ENCODE measurements at regions not wholly inside any gene's neighbourhood (a gene's known extent, or its start where the extent isn't known, plus 50 kb on each side); places are given as distances from the start of the nearest gene placed in this dataset.

DNA sequence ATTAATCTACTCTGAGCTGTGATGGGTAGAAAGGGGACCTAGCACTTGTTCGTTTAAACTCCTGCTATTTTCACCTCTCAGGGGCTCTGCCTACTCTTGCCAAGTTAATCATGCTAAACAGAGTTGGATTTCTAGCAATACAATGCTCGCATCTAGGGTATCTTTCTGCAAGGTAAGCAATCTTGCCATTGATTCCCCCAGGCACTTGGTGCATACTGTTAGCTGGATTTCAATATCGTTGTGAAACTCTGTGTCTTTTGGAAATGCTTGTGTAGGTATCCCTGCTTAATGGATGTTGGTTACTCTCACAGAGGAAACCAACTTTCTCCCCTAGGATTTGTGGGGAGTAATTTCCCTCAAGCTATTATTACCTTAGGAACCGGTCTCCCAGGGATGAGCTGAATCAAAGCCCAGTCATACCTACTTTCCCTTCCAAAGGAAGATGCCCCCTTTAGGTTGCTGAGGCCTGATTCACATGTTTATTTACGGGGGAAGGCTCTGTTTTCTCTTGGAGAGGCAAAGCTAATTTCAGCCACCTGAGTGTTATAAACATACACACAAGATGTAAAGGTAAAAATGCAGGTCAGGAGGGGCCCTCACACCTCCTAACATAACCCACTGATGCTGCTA lies 366.8 kb downstream of the FBXW7 start:
- TF ChIP-seq POLR2AphosphoS5 (IDR thresholded peaks at IDR 0.05; ENCODE audit: low read depth, low read length): no peak
- TF ChIP-seq POLR2A (IDR thresholded peaks at IDR 0.05; ENCODE audit: low read depth, low read length): no peak
- no peak for TF ChIP-seq SPI1 (IDR thresholded peaks at IDR 0.05; ENCODE audit: low read depth, low read length)
- TF ChIP-seq POU2F2 (IDR thresholded peaks at IDR 0.05; ENCODE audit: low read depth, low read length): no peak
- TF ChIP-seq TAF1 (IDR thresholded peaks at IDR 0.05; ENCODE audit: low read depth, low read length): no peak
- TF ChIP-seq PAX5 (IDR thresholded peaks at IDR 0.05; ENCODE audit: insufficient read depth, low read length, severe bottlenecking): no peak
- FAIRE-seq (no peak), DNase-seq (ENCODE audit: insufficient read length, low spot score) (no peak)

DNA sequence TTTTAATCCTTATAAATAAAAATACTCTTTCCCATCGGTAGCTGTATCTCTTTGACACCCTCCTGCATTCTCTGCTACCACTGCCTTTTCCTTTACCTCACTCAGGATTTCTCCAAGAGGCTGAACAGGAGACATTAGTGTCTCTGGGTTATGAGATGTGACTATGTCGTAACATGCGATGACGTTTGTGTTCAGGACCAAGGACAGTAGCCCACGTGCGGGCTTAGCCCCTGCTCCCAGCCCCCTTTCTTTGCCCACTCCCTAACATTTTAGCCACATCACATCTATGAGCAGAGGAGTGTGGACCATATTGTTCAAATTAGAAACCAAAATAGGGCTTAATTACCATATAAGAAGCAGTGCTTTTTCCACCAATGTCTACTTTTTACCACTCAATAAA lies 369.3 kb downstream of the FBXW7 start:
- DNase-seq (ENCODE audit: insufficient read length, low spot score) (no peak), FAIRE-seq (no peak)
- TF ChIP-seq PAX5 (IDR thresholded peaks at IDR 0.05; ENCODE audit: insufficient read depth, low read length, severe bottlenecking) (no peak), POU2F2 (IDR thresholded peaks at IDR 0.05; ENCODE audit: low read depth, low read length) (no peak), SPI1 (IDR thresholded peaks at IDR 0.05; ENCODE audit: low read depth, low read length) (no peak), TAF1 (IDR thresholded peaks at IDR 0.05; ENCODE audit: low read depth, low read length) (no peak)

DNA sequence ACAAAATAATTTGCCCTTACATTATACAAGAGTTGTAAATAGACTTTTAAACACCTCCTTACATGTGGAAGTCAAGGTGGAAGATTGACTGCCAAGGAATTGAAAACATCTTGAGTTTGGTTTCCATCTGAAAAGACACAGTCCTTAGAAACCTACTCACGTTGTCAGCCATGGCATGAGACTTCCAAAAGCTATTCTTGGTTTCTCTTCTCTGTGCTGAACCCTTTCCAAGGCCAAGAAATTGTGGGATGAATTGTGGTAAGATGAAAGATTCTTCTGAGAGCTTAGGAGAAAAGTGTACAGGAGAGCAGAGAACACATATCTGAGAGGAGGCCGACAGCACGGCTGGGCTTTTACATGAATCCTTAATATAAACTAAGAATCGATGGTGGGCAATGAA lies 370.0 kb downstream of the FBXW7 start:
- no peak for TF ChIP-seq PAX5 (IDR thresholded peaks at IDR 0.05; ENCODE audit: insufficient read depth, low read length, severe bottlenecking)
- TF ChIP-seq POLR2AphosphoS5 (IDR thresholded peaks at IDR 0.05; ENCODE audit: low read depth, low read length): no peak
- no peak for TF ChIP-seq SPI1 (IDR thresholded peaks at IDR 0.05; ENCODE audit: low read depth, low read length)
- TF ChIP-seq TAF1 (IDR thresholded peaks at IDR 0.05; ENCODE audit: low read depth, low read length): no peak
- no peak for TF ChIP-seq POLR2A (IDR thresholded peaks at IDR 0.05; ENCODE audit: low read depth, low read length)
- no peak for TF ChIP-seq POU2F2 (IDR thresholded peaks at IDR 0.05; ENCODE audit: low read depth, low read length)
- FAIRE-seq (no peak), DNase-seq (ENCODE audit: insufficient read length, low spot score) (no peak)

DNA sequence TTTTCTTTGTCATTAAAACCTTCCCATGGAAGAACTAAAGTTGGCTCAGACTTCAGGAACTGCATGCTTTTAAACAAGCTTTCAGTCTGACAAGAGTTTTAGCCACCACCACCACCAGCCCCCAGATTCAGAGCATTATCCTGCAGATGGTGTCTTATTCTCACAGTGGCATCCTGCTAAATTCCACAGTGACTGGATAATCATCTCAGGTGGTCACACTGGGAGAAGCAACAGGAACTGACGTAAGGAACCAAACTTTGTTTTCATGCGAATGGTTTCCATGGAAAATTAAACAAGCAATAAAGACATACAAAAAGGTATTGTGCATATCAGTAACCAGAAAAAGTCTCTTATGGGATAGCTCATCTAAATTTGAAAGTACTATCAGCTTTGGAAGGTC lies 370.7 kb downstream of the FBXW7 start:
- DNase-seq (ENCODE audit: insufficient read length, low spot score): no peak
- FAIRE-seq: no peak
- TF ChIP-seq POLR2AphosphoS5 (IDR thresholded peaks at IDR 0.05; ENCODE audit: low read depth, low read length) (no peak), POLR2A (IDR thresholded peaks at IDR 0.05; ENCODE audit: low read depth, low read length) (no peak), POU2F2 (IDR thresholded peaks at IDR 0.05; ENCODE audit: low read depth, low read length) (no peak), TAF1 (IDR thresholded peaks at IDR 0.05; ENCODE audit: low read depth, low read length) (no peak), PAX5 (IDR thresholded peaks at IDR 0.05; ENCODE audit: insufficient read depth, low read length, severe bottlenecking) (no peak), SPI1 (IDR thresholded peaks at IDR 0.05; ENCODE audit: low read depth, low read length) (no peak)

DNA sequence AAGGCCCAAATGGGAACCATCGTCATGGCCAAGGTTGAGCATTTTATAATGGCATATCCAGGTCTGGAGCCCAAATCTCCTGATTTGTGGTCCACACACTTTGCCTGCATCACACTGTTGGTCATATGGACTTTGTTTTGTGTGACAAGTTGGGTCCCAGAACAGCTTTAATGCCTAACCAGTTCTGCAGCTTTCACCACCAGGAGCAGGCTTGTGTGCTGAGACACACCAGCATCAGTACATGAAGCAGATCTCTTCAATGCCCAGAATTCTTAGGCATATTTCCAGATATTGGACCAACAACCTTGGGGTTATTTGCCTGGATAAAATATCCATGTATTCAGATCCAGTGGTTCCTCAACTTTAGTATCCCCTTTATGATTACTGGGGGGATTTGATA lies 371.3 kb downstream of the FBXW7 start:
- no peak for FAIRE-seq
- DNase-seq (ENCODE audit: insufficient read length, low spot score): no peak
- no peak for TF ChIP-seq SPI1 (IDR thresholded peaks at IDR 0.05; ENCODE audit: low read depth, low read length)
- TF ChIP-seq POLR2AphosphoS5 (IDR thresholded peaks at IDR 0.05; ENCODE audit: low read depth, low read length): no peak
- TF ChIP-seq POU2F2 (IDR thresholded peaks at IDR 0.05; ENCODE audit: low read depth, low read length): no peak
- no peak for TF ChIP-seq TAF1 (IDR thresholded peaks at IDR 0.05; ENCODE audit: low read depth, low read length)
- no peak for TF ChIP-seq POLR2A (IDR thresholded peaks at IDR 0.05; ENCODE audit: low read depth, low read length)
- TF ChIP-seq PAX5 (IDR thresholded peaks at IDR 0.05; ENCODE audit: insufficient read depth, low read length, severe bottlenecking): no peak

DNA sequence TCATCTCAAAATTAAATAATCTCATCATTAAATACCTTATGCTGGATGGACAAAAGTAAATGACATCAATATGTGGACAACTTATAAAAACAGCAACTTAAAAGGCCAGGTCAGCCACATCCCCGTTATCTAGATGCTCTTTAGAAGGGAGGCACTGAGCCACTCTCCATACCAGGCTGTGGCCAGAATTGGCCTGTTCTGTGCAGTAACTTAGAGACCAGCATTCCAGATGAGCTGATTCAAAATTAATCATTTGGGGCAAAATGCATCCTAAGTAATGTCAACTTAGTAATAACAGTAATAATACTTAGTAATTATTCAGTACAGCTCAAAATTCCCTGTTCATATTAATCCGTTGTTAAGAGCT lies 373.6 kb downstream of the FBXW7 start:
- no peak for TF ChIP-seq POU2F2 (IDR thresholded peaks at IDR 0.05; ENCODE audit: low read depth, low read length)
- no peak for TF ChIP-seq TAF1 (IDR thresholded peaks at IDR 0.05; ENCODE audit: low read depth, low read length)
- no peak for TF ChIP-seq SPI1 (IDR thresholded peaks at IDR 0.05; ENCODE audit: low read depth, low read length)
- TF ChIP-seq POLR2AphosphoS5 (IDR thresholded peaks at IDR 0.05; ENCODE audit: low read depth, low read length): no peak
- TF ChIP-seq PAX5 (IDR thresholded peaks at IDR 0.05; ENCODE audit: insufficient read depth, low read length, severe bottlenecking): no peak
- no peak for TF ChIP-seq POLR2A (IDR thresholded peaks at IDR 0.05; ENCODE audit: low read depth, low read length)
- DNase-seq (ENCODE audit: insufficient read length, low spot score) (no peak), FAIRE-seq (no peak)

DNA sequence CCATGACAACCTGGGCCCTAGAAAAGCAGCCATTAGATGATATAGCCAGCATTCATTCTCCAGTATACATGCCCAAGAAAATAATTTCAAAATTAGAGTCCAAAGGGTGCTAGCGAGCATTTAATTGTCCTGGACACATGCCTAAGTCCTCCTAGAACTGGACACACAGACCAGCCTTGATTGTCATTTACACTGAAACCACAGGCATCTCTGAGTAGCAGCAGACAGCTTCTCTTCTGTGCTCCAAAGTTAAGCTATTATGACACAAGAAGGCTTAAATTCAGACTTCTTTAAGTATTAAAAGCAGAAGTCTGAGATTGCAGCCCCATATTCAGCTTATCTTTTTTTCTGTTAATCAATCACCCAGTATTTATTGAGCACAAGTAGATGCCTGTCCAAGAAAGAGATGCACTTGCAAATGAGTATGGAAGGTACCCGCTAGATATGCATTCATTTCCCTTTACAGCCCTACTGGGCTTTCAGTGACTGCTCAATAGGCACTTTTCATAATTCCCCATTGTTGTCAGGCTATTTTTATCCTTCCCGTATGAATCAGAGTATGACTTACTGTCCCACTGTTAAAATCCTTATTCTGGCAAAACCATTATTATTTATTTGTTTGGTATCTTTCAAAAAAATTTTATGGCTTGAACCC lies 374.1 kb downstream of the FBXW7 start:
- FAIRE-seq: no peak
- DNase-seq (ENCODE audit: insufficient read length, low spot score): no peak
- TF ChIP-seq POU2F2 (IDR thresholded peaks at IDR 0.05; ENCODE audit: low read depth, low read length) (no peak), PAX5 (IDR thresholded peaks at IDR 0.05; ENCODE audit: insufficient read depth, low read length, severe bottlenecking) (no peak), POLR2AphosphoS5 (IDR thresholded peaks at IDR 0.05; ENCODE audit: low read depth, low read length) (no peak), TAF1 (IDR thresholded peaks at IDR 0.05; ENCODE audit: low read depth, low read length) (no peak), POLR2A (IDR thresholded peaks at IDR 0.05; ENCODE audit: low read depth, low read length) (no peak), SPI1 (IDR thresholded peaks at IDR 0.05; ENCODE audit: low read depth, low read length) (no peak)

DNA sequence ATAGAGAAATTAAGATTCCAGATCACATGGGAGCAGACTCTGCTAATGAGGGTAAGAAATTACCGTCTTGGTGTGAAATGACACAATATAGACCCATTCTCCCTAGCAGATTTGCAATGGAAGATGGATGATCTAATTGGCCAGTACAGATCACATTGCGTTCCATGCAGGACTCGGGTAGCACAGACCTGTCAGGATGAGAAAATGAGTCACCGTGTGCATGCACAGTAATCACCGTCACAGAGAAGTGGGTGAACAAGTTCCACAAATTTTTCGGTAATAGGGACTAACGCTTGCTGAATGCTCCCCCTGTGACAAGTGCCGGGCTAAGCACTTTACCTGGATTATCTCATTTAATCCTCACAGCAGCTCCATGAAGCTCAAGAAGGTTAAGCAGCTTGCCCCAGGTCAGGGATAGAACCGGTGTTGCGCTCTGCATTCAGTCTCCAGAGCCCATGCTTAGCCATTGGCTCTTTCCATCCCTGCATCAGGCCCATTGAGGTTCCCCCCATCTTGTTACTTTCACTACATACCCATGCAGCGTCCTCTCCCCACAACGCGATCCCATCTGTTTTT lies 375.6 kb downstream of the FBXW7 start:
- TF ChIP-seq POU2F2 (IDR thresholded peaks at IDR 0.05; ENCODE audit: low read depth, low read length) (no peak), POLR2A (IDR thresholded peaks at IDR 0.05; ENCODE audit: low read depth, low read length) (no peak), TAF1 (IDR thresholded peaks at IDR 0.05; ENCODE audit: low read depth, low read length) (no peak), POLR2AphosphoS5 (IDR thresholded peaks at IDR 0.05; ENCODE audit: low read depth, low read length) (no peak), SPI1 (IDR thresholded peaks at IDR 0.05; ENCODE audit: low read depth, low read length) (no peak), PAX5 (IDR thresholded peaks at IDR 0.05; ENCODE audit: insufficient read depth, low read length, severe bottlenecking) (no peak)
- no peak for FAIRE-seq
- DNase-seq (ENCODE audit: insufficient read length, low spot score): no peak

DNA sequence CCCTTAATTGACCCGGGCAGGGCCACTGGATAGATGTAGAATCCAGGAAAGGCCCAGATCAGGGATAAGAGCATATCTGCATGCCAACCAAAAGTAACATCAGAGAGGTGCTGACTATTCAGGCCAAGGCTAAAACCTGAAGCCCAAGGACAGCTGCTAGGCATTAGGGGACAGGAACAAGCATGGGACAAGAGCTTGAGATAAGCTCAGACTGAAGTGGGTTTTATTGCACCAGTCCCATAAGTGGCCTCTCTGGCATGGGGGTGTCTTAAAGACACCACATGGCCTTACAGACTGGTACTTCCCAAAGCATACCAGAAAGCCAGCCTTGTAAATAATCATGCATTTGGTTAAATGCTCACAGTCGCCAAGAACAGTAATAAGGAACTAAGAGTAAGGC lies 376.1 kb downstream of the FBXW7 start:
- DNase-seq (ENCODE audit: insufficient read length, low spot score): no peak
- no peak for FAIRE-seq

More for the DNA sequence above, 376.1 kb downstream of the FBXW7 start:
- TF ChIP-seq POU2F2 (IDR thresholded peaks at IDR 0.05; ENCODE audit: low read depth, low read length) (no peak), SPI1 (IDR thresholded peaks at IDR 0.05; ENCODE audit: low read depth, low read length) (no peak), POLR2A (IDR thresholded peaks at IDR 0.05; ENCODE audit: low read depth, low read length) (no peak), PAX5 (IDR thresholded peaks at IDR 0.05; ENCODE audit: insufficient read depth, low read length, severe bottlenecking) (no peak), POLR2AphosphoS5 (IDR thresholded peaks at IDR 0.05; ENCODE audit: low read depth, low read length) (no peak), TAF1 (IDR thresholded peaks at IDR 0.05; ENCODE audit: low read depth, low read length) (no peak)

Data from GM12891 (cell line).